GM18505 (cell line): ENCODE measurements at regions not wholly inside any gene's neighbourhood (a gene's known extent, or its start where the extent isn't known, plus 50 kb on each side); places are given as distances from the start of the nearest gene placed in this dataset.

Experiments
- ATAC-seq: cut with Tn5 transposase; IDR thresholded peaks from one replicate; pipeline ENCODE4 v1.9.1; 2021; ENCODE audit not compliant: unreplicated experiment
- POLR2A ChIP-seq: IDR thresholded peaks from 4 replicates; pipeline ENCODE4 v1.6.1; 2011; ENCODE audit warnings: borderline replicate concordance; ENCODE audit not compliant: insufficient read depth, insufficient read length; ENCODE audit errors: extremely low read depth

DNA sequence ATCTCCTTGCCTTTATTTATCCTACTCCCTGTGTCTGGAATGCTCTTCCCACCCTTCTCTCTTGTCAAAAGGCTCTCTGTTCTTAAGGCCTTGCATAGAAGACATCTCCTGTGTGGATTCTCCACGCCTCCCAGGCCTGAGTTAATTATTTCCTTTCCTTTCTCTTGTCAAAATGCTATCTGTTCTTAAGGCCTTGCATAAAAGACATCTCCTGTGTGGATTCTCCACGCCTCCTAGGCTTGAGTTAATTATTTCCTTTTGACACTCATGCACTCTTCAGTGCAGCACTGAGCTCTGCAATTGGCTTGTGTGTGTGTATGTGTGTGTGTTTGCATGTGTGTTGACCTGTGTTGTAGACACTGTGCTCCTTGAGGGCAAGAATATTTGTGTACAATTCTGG lies 52.1 kb upstream of the DCD start:
- no peak for ATAC-seq
- TF ChIP-seq POLR2A, result no peak
